D721Med (cell line): ENCODE measurements at regions not wholly inside any gene's neighbourhood (a gene's known extent, or its start where the extent isn't known, plus 50 kb on each side); places are given as distances from the start of the nearest gene placed in this dataset.

ENCODE experiments used
- DNase-seq: peaks from one replicate; pipeline ENCODE4 v3.0.0; 2011; ENCODE audit warnings: low spot score; ENCODE audit not compliant: insufficient read length
- FAIRE-seq: peaks from 2 replicates; lab custom pipeline; 2011; peaks lifted over from hg19 to GRCh38; lab: Jason Lieb, UNC
- TF ChIP-seq, protein P1 (sequence below): IDR thresholded peaks from 2 replicates; pipeline ENCODE4 v1.5.1; 2012; ENCODE audit warnings: mild to moderate bottlenecking, control low read depth; ENCODE audit not compliant: insufficient read depth; ENCODE audit errors: missing control alignments

DNA sequence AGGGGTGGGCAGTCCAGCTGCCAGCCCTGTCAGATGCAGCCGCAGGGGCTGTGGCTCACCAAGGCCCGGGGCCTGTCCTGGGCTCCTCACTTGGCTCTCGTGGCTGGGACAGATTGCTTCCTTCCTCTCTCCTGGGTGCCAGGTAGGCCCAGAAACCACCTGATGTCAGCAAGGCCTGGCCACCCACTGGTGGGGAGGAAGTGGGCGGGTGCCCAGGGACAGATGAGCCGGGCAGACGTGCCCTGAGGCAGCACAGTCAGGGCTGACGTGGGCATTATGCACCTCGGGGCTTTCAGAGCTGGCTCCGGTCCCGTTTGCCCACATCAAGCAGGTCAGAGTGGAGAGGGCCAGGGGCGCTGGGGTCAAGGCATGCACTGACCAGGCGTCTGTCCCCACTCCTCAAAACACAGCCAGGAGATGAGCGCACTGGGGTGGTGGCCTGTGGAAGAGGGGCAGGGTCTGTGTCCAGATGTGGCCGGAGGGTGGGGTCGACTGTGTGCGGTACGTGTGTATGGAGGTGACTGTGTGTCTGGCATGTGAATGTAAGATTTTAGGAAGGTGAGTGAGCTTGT is 133.2 kb upstream of the PTPN1 start:
- DNase-seq (no peak), FAIRE-seq (no peak)
- TF ChIP-seq, protein P1, sequence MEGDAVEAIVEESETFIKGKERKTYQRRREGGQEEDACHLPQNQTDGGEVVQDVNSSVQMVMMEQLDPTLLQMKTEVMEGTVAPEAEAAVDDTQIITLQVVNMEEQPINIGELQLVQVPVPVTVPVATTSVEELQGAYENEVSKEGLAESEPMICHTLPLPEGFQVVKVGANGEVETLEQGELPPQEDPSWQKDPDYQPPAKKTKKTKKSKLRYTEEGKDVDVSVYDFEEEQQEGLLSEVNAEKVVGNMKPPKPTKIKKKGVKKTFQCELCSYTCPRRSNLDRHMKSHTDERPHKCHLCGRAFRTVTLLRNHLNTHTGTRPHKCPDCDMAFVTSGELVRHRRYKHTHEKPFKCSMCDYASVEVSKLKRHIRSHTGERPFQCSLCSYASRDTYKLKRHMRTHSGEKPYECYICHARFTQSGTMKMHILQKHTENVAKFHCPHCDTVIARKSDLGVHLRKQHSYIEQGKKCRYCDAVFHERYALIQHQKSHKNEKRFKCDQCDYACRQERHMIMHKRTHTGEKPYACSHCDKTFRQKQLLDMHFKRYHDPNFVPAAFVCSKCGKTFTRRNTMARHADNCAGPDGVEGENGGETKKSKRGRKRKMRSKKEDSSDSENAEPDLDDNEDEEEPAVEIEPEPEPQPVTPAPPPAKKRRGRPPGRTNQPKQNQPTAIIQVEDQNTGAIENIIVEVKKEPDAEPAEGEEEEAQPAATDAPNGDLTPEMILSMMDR = no peak

DNA sequence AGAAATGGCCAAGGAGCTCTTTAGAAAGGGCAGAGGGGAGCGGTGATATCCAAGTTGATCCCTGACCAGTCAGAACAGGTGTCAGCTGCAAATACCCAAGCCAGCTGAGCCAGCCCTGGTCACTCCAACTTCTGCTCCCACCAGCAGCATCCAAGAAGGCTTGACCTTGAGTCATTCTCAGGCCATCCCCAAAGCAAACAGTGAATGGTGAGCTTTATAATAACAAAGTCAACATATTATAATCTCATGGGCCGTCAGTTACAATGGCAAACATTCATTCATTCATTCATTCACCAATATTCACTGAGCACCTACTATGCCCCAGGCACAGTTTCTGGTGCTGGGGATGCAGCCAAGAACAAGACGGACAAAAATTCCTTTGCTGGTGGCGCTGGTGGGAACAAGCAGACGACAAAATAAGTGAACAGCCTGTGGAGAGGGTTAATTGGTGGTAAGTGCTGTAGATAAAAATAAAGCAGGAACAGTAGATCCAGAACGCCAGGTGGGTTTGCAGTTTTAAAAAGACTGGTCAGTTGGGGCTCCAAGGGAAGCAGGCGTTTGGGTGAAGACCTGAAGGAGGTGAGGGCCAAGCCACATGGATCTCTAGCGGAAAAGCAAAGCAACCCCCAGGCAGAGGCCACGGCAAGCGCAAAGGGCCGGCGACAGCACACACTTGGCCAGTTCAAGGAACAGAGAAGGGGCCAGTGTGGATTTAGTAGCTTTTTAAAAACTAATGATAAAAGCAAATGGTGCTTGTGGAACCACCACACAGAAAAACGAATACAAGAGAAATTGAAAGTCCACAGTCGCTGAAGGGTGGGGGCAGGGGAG is 131.8 kb upstream of the PTPN1 start:
- TF ChIP-seq, protein P1 = no peak
- DNase-seq = no peak
- FAIRE-seq = no peak

DNA sequence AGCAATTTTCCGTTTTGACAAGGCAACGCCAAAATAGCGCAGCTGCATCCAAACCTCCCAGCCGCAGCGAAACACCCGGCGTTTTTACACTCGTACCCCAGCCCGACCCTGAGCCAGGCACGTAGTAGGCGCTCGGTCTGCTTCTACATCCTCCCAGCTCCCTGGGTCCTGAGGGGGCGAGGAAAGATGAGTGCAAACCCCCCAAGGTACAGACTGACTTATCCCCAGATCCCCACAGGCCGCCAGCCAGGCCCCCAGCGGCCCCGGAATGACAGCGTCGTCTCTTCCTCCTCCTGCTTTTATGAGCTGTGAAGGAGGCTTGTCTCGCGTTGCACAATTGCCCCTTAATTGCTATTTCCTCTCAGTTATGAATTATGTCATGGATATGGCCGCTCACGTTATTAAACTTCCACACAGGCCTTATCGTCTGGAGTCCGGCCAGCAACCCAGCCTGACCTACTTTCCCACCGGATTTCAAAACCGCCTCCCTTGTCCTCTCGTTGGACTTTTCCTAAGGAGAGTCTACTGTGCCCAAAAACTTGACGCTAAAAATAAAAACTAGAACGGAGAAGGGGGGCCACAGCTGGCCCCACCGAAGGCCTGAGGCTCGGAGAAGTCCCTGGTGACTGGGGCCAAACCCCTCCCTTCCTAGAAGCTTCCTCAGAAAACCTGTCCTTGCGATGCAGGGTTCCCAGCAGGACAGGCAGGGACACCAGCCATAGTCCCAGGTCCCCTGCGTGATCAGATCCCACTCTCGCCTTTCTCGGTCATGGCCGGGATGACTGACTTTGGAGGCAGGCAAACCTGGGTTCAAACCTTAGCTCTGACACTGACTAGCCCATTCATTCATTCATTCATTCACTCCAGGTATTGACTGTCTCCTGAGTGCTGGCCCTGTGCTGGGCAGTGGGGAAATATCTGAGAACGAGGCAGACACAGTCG is 130.9 kb upstream of the PTPN1 start:
- DNase-seq = no peak
- no peak for FAIRE-seq
- TF ChIP-seq, protein P1 = no peak

DNA sequence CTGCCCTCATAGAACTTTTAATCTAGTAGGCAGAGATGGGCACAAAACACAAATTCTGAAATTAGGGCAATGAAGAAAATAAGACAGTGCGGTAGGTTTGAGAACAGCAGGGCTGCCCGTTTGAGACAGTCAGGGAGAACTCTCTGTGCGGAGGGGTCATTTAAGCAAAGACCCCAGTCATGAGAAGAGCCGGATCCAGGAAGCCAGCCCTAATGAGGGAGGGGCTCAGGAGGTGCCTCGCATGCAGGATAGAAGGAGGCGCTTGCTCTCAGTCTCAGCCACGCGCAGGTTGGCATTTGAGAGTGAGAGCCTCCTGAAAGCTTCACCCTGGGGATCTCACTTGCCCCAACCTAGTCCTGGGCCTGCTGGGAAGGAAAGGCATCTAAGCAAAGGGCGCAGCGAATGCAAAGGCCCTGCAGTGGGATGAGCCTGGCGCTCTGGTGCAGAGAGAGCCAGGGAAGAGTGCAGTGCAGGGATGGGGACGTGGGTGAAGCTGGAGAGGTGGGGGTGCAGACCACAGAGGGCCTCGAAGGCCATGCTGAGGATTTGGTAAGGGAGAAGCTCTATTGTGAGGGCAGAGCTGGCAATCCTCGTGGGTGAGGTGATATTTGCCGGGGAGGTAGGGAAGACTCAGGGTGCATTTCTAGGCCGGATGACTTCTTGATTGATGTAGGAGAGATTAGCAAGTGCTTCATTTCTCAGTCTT is 130.0 kb upstream of the PTPN1 start:
- TF ChIP-seq, protein P1 = no peak
- no peak for FAIRE-seq
- no peak for DNase-seq

DNA sequence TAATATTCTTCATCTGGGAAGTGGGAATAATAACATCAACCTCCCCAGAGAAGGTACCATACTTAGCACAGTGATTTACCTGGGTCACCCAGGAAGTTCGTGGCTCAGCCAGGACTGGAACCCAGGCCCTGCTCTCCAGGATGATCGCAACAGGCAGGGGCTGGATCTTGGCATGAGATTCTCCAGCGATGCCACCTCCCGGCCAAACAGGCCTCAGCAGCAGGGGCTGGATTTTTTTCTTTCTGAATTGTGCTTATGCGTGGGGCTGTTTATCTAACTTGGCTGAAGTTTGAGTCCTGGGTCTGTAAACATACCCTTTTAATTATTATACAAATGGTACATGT is 129.5 kb upstream of the PTPN1 start:
- TF ChIP-seq, protein P1 = peak; percentile 36
- FAIRE-seq (no peak), DNase-seq (no peak)

DNA sequence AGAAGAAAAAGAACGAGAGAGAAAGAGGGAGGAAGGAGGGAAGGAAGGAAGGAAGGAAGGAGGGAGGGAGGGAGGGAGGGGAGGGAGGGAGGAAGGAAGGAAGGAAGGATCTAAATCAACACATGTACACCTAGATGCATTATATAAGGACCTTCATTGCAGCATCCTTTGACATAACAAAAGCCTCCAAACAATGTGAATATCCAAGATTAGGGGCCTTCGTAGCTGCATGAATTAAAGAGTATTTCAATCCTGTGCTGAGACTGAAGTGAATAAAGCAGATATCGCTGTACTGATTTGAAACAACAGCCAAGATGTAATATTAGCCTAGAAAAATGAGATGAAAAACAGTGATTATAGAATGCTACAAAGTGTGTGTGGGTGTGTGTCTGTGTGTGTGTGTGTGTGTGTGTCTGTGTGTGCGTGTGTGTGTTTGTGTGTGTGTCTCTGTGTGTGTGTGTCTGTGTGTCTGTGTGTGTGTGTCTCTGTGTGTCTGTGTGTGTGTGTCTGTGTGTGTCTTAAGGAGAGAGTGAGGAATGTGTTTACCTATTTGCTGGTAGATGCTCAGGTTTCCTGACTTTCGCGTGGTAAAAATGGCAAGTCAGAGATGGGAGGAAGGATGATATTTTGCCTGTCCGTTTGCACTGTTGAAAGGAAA is 129.0 kb upstream of the PTPN1 start:
- TF ChIP-seq, protein P1 = no peak
- DNase-seq (no peak), FAIRE-seq (no peak)
